Testis (tissue), 2 donors: ENCODE measurements at regions not wholly inside any gene's neighbourhood (a gene's known extent, or its start where the extent isn't known, plus 50 kb on each side); places are given as distances from the start of the nearest gene placed in this dataset.

Source experiments
- POLR2A ChIP-seq: fragments of 450-650 bp; IDR thresholded peaks from one replicate; pipeline ENCODE4 v1.6.1; 2017; ENCODE audit warnings: antibody characterized with exemption, mild to moderate bottlenecking, moderate library complexity
- TF ChIP-seq, protein P1 (sequence below), 3 experiments: fragments of 450-650 bp in 2 of 3; fragments of 200-600 bp in 1 of 3; sonication (generic) in 1 of 3; IDR thresholded peaks; one replicate each; pipeline ENCODE4 v1.5.1; 2016 to 2019; ENCODE audit warnings: antibody characterized with exemption in 3 of 3, mild to moderate bottlenecking in 2 of 3, moderate library complexity in 1 of 3

DNA sequence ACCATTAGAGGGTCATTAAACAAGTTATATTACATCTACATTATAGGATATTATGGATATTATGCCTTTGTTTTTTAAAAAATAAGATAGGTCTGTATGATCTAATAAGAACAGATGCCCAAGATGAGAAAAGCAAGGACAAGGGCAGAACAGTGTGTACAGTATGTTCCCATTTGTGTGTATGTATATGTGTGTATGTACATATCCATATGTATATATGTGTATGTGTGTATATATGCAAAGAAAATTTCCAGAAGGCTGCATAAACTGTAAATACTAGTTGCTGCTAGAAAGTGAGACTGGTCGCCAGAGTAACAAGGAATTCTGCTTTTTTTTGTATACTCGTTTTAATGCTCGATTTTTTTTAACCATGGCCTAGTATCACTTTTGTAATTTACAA lies 58.1 kb upstream of the GLIS3 start:
- TF ChIP-seq, protein P1, sequence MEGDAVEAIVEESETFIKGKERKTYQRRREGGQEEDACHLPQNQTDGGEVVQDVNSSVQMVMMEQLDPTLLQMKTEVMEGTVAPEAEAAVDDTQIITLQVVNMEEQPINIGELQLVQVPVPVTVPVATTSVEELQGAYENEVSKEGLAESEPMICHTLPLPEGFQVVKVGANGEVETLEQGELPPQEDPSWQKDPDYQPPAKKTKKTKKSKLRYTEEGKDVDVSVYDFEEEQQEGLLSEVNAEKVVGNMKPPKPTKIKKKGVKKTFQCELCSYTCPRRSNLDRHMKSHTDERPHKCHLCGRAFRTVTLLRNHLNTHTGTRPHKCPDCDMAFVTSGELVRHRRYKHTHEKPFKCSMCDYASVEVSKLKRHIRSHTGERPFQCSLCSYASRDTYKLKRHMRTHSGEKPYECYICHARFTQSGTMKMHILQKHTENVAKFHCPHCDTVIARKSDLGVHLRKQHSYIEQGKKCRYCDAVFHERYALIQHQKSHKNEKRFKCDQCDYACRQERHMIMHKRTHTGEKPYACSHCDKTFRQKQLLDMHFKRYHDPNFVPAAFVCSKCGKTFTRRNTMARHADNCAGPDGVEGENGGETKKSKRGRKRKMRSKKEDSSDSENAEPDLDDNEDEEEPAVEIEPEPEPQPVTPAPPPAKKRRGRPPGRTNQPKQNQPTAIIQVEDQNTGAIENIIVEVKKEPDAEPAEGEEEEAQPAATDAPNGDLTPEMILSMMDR (IDR thresholded peaks at IDR 0.05), result no peak
- no peak for TF ChIP-seq POLR2A
